Retina (tissue), 1 donor: ENCODE measurements at regions not wholly inside any gene's neighbourhood (a gene's known extent, or its start where the extent isn't known, plus 50 kb on each side); places are given as distances from the start of the nearest gene placed in this dataset.
"Not testable (repeated sequence)": the region's sequence is repeated elsewhere in the genome, so short reads cannot be mapped to it uniquely, and the experiment has no call there.

ENCODE experiments used
- DNase-seq: peaks from one replicate; pipeline ENCODE4 v3.0.0-alpha.2; 2016

DNA sequence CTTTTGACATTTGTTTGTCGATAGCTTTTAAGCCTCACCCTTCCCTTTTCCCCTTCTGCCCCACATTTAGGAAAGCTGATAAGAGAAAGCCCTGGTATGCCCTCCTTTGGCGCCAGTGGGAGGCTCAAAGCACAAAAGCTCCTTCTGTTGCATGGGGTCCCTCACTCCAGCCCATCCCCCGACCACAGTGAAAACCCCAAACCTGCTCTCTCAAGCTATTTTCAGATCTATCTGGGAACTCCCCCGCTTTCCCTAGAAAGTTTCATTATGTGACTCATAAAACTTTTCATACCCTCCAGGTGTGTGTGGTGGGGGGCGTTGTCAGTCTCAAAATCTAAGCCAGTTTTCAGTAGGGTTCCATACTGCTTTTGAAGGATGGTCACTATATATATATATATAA, 259.0 kb upstream of the PCDH7 start:
- no peak for DNase-seq

DNA sequence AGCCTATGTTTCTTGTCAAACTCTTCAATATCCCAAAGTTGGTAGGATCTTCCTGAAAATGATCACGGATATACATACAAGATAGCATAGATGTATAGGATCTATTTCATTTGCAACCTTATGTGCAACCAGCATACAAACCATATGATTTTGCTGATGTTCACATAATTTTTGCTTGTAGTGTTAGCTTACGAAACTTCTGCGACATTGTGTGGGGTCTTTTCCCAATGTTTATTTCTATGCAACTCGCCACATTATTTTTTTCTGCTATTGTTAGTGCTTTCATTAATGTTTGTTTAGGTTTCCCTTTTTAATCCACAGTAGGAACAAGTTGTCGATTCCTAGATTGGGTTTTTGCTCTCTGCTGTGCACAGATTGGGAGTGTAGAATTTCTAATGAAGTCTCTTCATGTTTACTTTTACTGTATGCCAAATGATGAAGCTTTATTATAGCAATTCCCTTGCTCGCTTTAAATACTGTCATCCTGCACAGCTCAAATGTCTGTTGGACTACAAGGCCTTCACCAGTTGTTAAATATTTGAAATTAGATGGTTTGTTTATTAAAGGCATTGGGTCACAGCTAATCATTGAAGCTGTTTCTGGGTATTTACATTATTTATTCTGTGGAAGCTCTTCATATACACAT, 257.6 kb upstream of the PCDH7 start:
- no peak for DNase-seq

DNA sequence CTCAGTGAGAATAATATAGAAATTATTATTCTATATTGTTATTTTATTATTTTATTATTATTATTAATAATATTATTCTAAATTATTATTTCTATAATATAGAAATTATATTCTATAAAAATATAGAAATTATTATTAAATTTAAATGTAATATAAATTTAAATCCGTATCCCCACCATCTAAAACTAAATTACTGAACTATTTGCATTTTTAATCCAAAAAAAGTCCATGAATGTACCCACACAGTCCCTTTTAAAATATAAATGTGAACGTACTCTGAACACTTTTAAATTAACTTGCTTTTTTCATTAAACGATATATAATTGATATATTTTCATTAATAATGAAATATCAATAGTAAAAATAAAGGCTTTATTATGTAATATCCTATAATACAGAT, 248.3 kb upstream of the PCDH7 start:
- DNase-seq: no peak

DNA sequence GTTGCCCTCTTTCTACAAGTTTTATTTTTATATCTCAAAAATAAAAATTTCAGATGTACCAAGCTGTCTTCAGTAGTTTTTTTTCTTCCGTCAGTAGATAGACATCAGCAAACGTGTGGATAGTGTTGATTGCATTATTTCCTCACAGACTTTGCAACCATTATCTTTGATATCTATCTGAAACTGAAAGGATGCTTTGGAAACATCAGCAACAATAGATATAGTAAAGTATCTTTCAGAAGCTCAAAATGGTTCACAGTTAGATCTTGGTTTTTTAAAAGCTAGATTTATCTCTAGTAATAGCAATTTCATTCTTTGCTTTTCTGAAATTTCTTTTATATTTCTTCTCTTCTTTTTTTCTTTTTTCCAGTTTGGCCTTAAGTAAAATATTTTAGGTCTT, 246.9 kb upstream of the PCDH7 start:
- DNase-seq: no peak

DNA sequence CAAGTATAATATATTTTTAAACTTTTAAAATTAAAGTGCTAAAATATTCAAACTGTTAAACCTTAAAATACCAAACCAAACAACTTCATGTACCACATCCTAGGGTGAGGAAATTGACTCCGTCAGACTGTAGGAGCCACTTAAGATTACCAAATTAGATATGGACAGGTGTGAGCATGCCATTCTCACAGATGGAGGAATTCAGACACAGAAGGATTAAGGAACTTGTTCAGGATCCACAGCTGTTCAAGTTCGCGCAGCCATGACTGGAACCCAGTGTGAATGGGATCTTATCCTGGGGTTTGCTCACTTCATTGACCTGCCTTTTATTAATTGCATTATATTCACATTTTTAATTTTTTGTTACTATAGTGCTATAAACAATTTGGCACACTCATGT, 224.9 kb upstream of the PCDH7 start:
- no peak for DNase-seq

DNA sequence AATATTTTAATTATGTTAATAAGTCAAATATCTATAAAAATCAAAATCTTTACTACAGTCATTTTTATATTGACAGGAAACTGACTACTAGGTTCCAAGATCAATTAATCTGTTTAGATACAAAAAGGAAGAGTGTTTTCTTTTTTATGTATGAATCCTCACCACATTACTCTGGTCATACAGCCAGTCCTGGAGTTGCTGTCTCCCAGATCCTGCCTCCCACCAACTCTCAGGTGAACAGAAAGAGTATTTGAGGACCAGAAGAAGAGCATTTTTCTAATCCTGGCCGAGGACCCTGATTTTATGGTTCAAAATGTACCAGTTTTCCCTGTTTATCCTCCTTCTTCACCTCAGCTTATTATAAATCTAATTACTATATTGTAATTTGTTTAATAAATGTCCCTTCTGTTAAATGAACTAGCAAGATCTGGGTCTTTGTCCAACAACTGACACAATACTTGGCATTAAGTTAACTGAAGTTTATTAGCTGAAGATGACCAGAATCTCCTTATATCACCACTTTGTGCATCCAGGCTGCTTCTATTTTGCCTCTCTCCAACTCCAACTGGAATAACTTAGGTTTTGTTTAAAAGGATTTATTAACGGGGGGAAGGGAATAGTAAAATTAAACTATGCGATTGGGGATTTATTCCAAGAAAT, 224.4 kb upstream of the PCDH7 start:
- no peak for DNase-seq

DNA sequence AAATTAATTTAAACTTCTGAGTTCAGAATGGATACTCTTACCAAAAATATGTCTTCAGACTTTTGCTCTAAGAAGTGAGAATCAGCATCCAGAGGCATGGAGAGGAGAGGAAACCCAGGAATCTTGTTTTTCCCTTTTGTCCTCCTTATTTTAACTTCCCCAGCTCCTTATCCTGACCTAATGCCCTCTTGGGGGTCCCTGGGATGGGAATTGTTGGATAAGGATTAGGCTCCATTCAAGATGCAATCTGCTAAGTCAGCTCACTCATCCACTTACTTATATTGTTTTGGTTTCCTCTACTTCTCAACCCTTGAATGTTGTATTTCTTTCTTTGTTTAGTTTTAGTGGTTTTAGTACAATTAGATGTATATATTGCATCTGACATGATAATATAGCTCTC, 208.4 kb upstream of the PCDH7 start:
- DNase-seq: no peak

DNA sequence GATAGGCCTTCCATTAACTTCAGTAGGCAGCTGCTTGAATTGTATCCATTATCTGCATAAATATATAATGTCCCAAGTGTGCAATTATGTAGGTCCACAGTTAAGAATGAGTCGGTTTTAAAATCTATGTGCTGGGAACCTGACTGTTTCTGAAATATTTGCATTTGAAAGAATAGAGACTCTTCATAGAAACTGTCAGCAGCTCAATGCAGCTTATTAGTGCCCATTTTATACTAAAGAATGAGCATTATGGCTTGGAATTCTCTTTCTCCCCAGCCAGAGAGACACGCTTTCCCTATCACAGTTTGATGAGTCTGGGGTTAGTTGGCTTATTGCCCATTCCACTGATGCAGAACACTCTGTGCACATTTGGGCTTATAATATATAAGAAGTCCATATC, 202.0 kb upstream of the PCDH7 start:
- no peak for DNase-seq

DNA sequence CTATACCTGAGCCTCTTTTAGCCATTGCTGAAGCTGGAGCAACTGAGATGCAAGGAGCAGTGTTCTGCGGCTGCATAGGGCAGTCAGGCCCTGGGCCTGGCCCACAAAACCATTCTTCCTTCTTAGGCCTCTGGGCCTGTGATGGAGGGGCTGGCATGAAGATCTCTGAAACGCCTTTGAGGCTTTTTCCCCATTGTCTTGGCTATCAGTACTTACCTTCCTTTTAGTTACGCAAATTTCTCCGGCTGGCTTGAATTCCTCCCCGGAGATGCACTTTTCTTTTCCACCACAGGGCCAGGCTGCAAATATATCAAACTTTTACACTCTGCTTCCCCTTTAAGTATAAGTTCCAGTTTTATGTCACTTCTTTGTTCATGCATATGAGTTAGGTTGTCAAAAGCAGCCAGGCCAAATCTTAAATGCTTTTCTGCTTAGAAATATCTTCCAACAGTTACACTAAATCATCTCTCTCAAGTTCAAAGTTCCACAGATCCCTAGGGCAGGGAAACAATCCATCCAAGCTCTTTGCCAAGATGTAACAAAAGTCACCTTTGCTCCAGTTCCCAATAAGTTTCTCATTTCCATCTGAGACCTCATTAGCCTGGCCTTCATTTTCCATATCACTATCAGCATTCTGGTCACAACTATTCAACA, 194.4 kb upstream of the PCDH7 start:
- no peak for DNase-seq

DNA sequence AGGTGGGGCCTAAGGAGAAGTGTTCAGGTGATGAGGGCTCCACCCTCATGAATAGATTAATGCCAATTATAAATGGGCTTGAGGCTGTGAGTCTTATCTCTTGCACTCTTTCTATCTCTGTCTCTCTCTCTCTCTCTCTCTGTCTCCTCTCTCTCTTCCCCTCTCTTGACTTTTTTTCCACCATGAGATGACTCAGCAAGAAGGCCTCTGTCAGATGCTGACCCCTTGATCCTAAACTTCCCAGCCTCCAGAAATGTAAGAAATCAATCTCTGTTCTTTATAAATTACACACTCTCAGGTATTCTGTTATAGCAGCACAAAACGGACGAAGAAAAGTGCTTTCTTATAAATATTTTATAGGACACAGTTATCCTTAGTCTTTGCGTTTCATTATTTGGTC, 184.9 kb upstream of the PCDH7 start:
- DNase-seq: no peak

DNA sequence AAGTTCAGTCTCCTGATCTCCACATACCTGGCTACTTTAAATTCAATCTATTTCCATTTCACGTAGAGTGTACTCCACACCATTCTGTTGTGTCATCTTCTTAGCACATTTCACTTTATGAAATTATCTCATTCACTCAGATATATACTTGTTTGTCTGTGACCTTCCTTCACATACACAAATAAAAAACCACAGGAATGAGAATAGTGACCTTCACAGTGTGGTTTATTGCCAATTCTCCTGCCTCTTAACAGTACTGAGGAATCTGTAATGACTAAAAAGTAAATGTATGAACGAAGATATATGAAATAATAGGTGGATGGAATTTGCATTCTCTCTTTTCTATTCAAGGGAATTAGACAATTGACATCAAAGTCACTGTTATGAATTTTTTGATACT, 183.9 kb upstream of the PCDH7 start:
- no peak for DNase-seq

DNA sequence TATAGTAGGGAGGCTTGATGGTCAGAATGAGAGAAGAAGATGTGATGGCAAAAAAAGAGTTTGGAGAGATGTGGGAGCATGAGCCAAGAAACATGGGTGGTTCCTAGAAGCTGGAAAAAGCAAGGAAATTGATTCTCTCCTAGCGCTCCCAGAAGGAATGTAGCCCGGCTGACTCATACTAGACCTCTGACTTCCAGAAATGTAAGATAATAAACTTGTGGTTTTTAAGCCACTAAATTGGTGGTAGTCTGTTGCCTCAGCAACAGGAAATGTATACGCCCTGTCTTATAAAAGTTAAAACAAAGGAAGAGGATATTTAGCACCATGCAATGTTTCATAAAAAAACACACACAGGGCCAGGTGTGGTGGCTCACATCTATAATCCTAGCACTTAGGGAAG, 182.7 kb upstream of the PCDH7 start:
- no peak for DNase-seq

DNA sequence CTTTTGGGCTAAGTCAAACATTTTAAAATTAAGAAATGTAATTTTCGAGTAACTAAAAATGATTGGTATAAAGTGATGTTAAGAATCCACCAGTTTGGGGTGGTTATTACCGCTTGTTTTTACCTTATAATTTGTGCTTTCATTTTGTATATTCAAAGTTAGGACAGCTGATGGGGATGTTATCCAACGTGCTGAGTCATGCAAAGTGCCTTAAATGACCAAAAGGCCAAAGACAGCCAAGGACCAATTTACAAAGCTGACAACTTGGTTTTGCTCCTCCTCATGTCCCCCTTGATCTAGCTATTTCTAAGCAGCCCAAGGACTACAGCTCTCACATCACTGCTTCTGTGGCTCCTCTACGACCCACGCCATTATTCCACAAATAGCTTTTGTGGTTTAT, 181.4 kb upstream of the PCDH7 start:
- no peak for DNase-seq

DNA sequence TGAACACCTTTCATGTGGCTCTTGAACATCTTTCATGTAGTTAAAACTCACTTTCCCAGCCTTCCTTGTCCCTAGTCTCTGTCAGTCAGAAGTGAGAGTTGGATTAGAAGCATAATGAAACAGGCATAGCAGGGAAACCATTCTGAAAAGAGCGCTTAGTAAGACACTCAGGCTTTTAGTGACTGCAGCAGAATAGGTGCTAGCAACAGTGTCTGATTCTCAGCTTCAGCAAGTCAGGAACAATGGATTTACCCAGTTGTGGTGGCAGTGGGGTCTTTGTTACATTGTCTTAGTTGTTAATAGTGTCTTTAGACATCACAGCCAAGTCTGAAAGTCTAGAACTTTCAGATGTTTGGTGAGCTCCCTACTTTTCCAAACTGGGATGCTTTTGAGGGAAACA, 177.1 kb upstream of the PCDH7 start:
- DNase-seq: no peak

DNA sequence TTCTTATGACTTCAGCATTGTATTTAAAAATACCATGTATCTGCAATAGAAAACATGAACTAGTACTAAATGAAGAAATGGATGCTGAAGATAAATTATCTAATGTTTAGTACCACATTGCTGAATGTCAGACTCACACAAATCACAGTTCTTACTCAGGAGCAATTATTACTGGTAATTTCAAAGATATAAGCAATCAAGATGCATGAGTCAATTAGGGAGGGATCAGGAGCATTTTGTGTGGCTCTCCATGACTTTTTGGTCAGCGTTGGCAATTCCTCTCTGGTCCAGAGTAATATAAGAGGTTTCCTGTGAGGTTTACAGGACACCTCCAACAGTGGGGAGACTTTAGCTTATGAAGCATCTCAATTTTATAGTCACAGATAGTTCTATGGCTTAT, 167.0 kb upstream of the PCDH7 start:
- no peak for DNase-seq

DNA sequence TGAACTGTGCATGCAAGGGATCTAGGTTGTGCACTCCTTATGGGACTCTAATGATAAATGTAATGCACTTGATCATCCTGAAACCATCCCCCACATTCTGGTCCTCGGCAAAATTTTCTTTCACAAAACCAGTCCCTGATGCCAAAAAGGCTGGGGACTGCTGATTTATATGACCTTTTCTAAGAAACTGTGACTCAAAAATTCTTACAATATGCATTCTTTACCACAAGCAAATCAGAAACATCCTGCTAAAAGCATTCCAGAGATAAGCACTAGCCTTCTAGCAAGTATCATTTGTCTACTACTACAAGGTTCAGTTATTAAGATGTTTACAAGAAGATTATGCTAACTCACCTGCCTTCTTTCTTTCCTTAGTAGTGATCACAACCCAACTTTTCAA, 166.5 kb upstream of the PCDH7 start:
- no peak for DNase-seq

DNA sequence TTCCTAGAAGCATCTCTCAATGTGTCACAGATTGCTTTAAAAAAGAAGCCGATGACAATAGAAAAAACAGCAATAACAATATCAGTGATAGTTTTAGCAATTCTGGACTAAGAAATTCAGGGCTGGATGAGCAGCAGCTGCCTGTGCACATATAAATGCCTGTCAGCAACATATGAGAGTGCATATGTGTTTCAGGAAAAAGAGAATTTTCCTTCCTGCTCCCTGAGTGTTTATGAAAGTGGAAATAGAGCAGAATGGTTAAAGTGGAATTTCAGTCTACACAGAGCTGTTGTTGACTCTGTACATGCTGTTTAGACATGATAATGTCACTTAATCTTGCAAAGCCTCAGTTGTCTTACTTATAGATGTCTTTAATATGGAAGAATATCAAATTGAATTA, 164.4 kb upstream of the PCDH7 start:
- no peak for DNase-seq

DNA sequence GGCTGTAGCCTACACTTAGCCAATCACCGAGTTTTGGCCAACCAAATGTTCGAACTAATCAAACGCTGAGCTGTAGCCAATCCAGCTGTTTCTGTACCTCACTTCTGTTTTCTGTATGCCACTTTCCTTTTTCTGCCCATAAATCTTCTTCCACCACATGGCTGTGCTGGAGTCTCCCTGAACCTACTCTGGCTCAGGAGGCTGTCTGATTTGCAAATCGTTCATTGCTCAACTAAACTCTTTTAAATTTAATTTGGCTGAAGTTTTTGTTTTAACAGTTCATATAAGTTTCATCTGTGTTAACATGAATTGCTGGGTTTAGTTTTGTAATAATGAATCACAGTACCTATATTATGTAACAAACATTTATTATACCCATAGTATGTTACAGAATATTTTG, 160.7 kb upstream of the PCDH7 start:
- DNase-seq: no peak

DNA sequence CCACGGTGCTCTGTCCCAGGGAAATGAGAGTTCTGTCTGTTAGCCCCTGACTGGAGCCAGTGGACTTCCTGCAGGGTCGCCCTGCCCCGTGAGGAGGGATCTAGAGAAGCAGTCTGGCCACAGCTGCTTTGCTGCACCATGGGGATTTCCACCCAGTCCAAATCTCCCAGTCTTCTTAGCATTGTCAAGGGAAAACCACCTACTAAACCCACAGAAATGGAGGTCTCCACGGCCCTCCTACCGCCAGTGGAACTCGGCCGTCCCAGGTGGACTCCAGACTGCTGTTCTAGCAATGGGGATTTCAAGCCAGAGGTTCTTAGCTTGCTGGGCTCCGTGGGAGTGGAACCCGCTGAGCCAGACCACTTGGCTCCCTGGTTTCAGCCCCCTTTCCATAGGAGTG, 133.3 kb upstream of the PCDH7 start:
- no peak for DNase-seq

DNA sequence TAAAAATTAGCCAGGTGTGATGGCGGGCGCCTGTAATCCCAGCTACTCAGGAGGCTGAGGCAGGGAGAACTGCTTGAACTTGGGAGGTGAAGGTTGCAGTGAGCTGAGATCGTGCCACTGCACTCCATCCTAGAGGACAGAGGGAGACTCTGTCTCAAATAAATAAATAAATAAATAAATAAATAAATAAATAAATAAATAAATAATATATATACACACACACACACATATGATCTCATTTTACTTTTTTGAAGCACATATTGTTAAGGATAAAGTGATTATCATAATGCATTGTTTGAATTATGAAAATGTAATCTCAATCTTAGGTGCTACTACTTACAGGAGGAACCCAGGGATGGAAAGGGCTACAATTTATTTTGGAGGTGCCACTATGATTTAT, 130.5 kb upstream of the PCDH7 start:
- not testable (repeated sequence) for DNase-seq

DNA sequence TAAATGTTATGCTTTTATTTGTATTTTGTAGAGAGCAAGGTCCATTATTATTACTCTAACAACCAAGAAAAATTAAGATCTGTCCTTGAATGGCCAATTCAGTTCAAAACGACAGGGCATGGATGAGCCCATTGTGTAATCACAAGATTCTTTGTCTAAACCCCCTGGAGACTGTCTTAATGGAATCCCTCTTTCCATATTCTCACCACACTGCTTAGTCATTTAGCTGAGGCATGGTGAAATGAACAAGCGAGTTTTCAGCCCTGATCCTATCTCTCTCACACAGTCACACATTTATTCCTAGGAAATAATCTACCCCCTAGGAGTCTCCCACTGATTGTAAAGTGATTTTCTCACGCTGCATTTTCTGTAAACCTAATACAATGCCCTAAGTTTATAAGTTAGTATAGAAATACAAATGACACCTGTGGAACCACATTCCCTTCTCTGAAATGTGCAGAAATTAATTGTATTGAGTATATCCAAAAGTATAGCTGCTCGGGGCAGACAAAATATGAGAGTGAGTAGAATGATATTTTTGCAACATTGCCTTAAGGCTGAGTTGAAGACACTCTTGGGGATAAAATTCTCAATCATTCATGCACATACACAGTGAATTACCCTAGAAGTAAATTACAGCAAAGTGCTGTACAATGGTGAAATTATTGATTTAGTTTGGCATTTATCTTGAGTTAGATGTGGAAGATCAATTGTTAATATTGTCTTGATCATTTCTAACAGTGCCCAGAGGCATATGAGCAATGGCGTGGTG, 119.7 kb upstream of the PCDH7 start:
- peak; percentile 12 for DNase-seq

DNA sequence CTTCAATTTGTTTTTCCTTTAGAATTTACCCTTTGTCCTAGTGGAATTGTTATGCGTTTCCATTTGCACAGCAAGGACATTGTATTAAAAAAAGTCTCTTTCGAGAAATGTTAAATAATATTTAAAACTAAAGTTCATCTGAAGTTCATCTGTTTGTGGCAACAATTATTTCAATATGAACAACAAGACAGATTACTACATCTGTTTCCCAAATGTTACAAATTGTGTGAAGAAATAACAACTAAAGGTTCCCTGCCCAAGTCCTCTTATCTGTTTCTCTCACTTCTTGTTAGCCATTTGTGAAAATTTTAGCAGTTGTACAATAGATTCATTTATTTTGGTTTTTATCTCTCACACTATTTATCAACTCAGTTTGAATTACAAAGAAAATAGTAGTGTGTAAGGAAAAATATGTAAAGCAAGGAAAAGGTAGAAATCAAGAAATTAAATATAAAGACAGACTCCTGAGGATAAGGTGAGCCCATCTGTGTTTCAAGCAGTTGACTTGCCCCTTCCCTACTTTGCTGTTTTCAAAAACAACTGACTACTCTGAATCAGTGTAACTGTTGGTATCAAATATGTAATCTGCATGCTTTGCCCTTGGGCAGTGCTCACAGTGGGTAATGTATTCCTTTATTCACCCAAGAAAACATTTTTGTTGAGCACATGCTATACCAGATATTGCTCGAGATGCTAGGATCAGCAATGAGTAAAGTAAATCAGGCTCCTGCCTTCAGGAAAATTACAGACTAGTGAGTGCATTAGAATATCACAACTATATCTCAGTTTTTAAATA, 118.9 kb upstream of the PCDH7 start:
- no peak for DNase-seq

DNA sequence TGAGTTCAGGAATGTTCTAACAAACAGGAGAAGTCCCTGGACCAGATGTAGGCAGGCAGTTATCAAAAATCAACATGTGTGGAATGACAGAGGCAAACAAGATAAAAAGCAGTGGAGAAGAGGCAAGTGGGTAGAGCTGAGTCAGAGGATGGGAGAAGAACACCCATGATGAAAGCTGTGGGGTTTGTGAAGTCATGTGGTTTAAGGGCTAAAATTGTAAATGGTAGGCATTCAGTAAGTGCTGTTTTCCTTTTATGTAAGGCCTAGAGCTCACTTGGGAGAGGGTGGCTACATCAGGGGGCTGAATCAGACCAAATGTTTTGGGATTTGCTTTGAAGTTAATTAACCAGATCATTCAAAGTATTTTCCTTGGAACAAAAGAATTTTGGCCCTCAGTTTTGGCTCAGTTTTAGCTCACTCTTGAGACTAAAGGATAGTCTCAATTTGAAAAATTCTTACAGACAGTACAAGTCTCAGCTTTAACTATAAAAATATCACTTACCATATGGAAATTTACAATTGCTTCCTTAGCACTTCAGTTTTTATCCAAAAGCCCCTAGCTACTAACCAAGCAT, 114.5 kb upstream of the PCDH7 start:
- no peak for DNase-seq
